Mammary epithelial cell (primary cell): ENCODE measurements at regions not wholly inside any gene's neighbourhood (a gene's known extent, or its start where the extent isn't known, plus 50 kb on each side); places are given as distances from the start of the nearest gene placed in this dataset.

Source experiments
- CTCF ChIP-seq, 2 donors: IDR thresholded peaks in 1 of 2; conservative IDR thresholded peaks in 1 of 2; 2 replicates each; pipeline ENCODE4 v1.5.1; 2011 to 2012; ENCODE audit warnings: inconsistent platforms in 2 of 2, low read length in 2 of 2, mild to moderate bottlenecking in 2 of 2, control low read depth in 1 of 2, low read depth in 1 of 2; ENCODE audit not compliant: insufficient read depth in 1 of 2; ENCODE audit errors: extremely low read depth in 1 of 2
- EZH2 ChIP-seq: IDR thresholded peaks from 2 replicates; pipeline ENCODE4 v1.6.1; 2012; ENCODE audit warnings: low read length, inconsistent platforms, borderline replicate concordance

GRCh38 chr10:3950676-3951275 lies 165.8 kb upstream of the KLF6 start:
- TF ChIP-seq CTCF (conservative IDR thresholded peaks at IDR 0.05 in 1 of 2, IDR thresholded peaks at IDR 0.05 in 1 of 2; ENCODE audit: extremely low read depth in 1 of 2, insufficient read depth in 1 of 2, low read depth in 1 of 2, low read length in 2 of 2) (no peak), EZH2 (no peak)
